Osteoblast (primary cell): ENCODE measurements at regions not wholly inside any gene's neighbourhood (a gene's known extent, or its start where the extent isn't known, plus 50 kb on each side); places are given as distances from the start of the nearest gene placed in this dataset.
A peak's percentile ranks its signal among the peaks of the same experiment; 100 is the strongest.

ENCODE experiments used
- DNase-seq: peaks from one replicate; pipeline ENCODE4 v3.0.0; 2011; ENCODE audit warnings: low spot score, mixed read lengths; ENCODE audit not compliant: insufficient read length; ENCODE audit errors: missing footprints
- H2AFZ ChIP-seq: 2 replicates; pipeline ENCODE4 v1.6.0; 2011; ENCODE audit warnings: mild to moderate bottlenecking, low read length
- H3K27ac ChIP-seq: 2 replicates; pipeline ENCODE4 v1.5.1; 2011; ENCODE audit warnings: mild to moderate bottlenecking, low read depth, low read length, moderate library complexity
- H3K27me3 ChIP-seq: 2 replicates; pipeline ENCODE4 v1.6.0; 2012; ENCODE audit warnings: mild to moderate bottlenecking, control low read depth, inconsistent platforms, low read length, moderate library complexity; ENCODE audit not compliant: insufficient read depth
- H3K36me3 ChIP-seq: 2 replicates; pipeline ENCODE4 v1.5.1; 2011; ENCODE audit warnings: mild to moderate bottlenecking, low read length, control low read depth, moderate library complexity; ENCODE audit not compliant: insufficient read depth
- H3K4me1 ChIP-seq: 2 replicates; pipeline ENCODE4 v1.5.1; 2011; ENCODE audit warnings: mild to moderate bottlenecking, low read length, control low read depth, moderate library complexity; ENCODE audit not compliant: insufficient read depth
- H3K4me2 ChIP-seq: 2 replicates; pipeline ENCODE4 v1.6.0; 2011; ENCODE audit warnings: mild to moderate bottlenecking, low read length; ENCODE audit not compliant: insufficient read depth
- H3K4me3 ChIP-seq: fragments of 200-600 bp; sonication (generic); 3 replicates; pipeline ENCODE4 v1.5.1; 2012; ENCODE audit warnings: mild to moderate bottlenecking, low read length, inconsistent platforms; ENCODE audit not compliant: insufficient read depth
- H3K79me2 ChIP-seq: 2 replicates; pipeline ENCODE4 v1.6.0; 2012; ENCODE audit warnings: mild to moderate bottlenecking, low read length, control low read depth, inconsistent platforms; ENCODE audit not compliant: insufficient read depth
- H3K9me3 ChIP-seq: 2 replicates; pipeline ENCODE4 v1.5.1; 2011; ENCODE audit warnings: low read depth, low read length, control low read depth
- H4K20me1 ChIP-seq: 2 replicates; pipeline ENCODE4 v1.6.0; 2012; ENCODE audit warnings: mild to moderate bottlenecking, low read length, control low read depth; ENCODE audit not compliant: insufficient read depth
- CTCF ChIP-seq: IDR thresholded peaks from 2 replicates; pipeline ENCODE4 v1.5.1; 2011; ENCODE audit warnings: mild to moderate bottlenecking, low read depth, low read length, moderate library complexity; ENCODE audit errors: extremely low read depth

- Histone ChIP-seq H3K27me3 (no peaks in the 10 kb centered on the region), H4K20me1 (no peaks in the 10 kb centered on the region), H3K4me1 (no peaks in the 10 kb centered on the region), H2AFZ (no peak overlapping the region), H3K4me2 (no peak overlapping the region), H3K27ac (no peak overlapping the region), H3K79me2 (no peaks in the 10 kb centered on the region), H3K4me3 (no peak overlapping the region), H3K9me3 (no peaks in the 10 kb centered on the region), H3K36me3 (no peaks in the 10 kb centered on the region)
- no peak for TF ChIP-seq CTCF
- DNase-seq: no peak
Measured at GRCh38 chr18:24831871-24832665, 371.6 kb downstream of the HRH4 start.

GRCh38 chr18:24835751-24836150 is 375.3 kb downstream of the HRH4 start:
- H3K27me3 ChIP-seq: no peaks in the 10 kb centered on the region
- H3K27ac ChIP-seq: no peak overlapping the region
- TF ChIP-seq CTCF: no peak
- no peak for DNase-seq
- H2AFZ ChIP-seq: no peak overlapping the region
- no peaks in the 10 kb centered on the region for H3K4me1 ChIP-seq
- H3K4me2 ChIP-seq: no peak overlapping the region
- H3K79me2 ChIP-seq: no peaks in the 10 kb centered on the region
- no peaks in the 10 kb centered on the region for H4K20me1 ChIP-seq
- no peak overlapping the region for H3K4me3 ChIP-seq
- no peaks in the 10 kb centered on the region for H3K9me3 ChIP-seq
- no peaks in the 10 kb centered on the region for H3K36me3 ChIP-seq

GRCh38 chr18:24837066-24837465 is 376.6 kb downstream of the HRH4 start:
- Histone ChIP-seq H3K79me2 (no peaks in the 10 kb centered on the region), H2AFZ (no peak overlapping the region), H3K27ac (no peak overlapping the region), H3K9me3 (no peaks in the 10 kb centered on the region), H3K27me3 (no peaks in the 10 kb centered on the region), H3K4me1 (no peaks in the 10 kb centered on the region), H3K36me3 (no peaks in the 10 kb centered on the region), H4K20me1 (no peaks in the 10 kb centered on the region), H3K4me3 (no peak overlapping the region), H3K4me2 (no peak overlapping the region)
- peak; percentile 55 for DNase-seq
- TF ChIP-seq CTCF: no peak

GRCh38 chr18:24840051-24840450 is 379.6 kb downstream of the HRH4 start:
- Histone ChIP-seq H2AFZ (no peak overlapping the region), H3K4me1 (no peaks in the 10 kb centered on the region), H3K27ac (no peak overlapping the region), H3K9me3 (no peaks in the 10 kb centered on the region), H3K36me3 (no peaks in the 10 kb centered on the region), H3K79me2 (no peaks in the 10 kb centered on the region), H3K4me3 (no peak overlapping the region), H4K20me1 (no peaks in the 10 kb centered on the region), H3K4me2 (no peak overlapping the region), H3K27me3 (no peaks in the 10 kb centered on the region)
- DNase-seq: no peak
- TF ChIP-seq CTCF: no peak
